Stimulated activated CD8-positive, alpha-beta memory T cell treated with anti-CD3 and anti-CD28 coated beads, Interleukin-15, amount 100 ng/mL, for 24 hours (primary cell): ENCODE measurements at regions not wholly inside any gene's neighbourhood (a gene's known extent, or its start where the extent isn't known, plus 50 kb on each side); places are given as distances from the start of the nearest gene placed in this dataset.

Source experiments
- DNase-seq: peaks from one replicate; pipeline ENCODE4 v3.0.0-alpha.2; 2020; ENCODE audit warnings: low read depth

GRCh38 chr9:108549184-108549583 lies 306.6 kb downstream of the ACTL7B start:
- no peak for DNase-seq

DNA sequence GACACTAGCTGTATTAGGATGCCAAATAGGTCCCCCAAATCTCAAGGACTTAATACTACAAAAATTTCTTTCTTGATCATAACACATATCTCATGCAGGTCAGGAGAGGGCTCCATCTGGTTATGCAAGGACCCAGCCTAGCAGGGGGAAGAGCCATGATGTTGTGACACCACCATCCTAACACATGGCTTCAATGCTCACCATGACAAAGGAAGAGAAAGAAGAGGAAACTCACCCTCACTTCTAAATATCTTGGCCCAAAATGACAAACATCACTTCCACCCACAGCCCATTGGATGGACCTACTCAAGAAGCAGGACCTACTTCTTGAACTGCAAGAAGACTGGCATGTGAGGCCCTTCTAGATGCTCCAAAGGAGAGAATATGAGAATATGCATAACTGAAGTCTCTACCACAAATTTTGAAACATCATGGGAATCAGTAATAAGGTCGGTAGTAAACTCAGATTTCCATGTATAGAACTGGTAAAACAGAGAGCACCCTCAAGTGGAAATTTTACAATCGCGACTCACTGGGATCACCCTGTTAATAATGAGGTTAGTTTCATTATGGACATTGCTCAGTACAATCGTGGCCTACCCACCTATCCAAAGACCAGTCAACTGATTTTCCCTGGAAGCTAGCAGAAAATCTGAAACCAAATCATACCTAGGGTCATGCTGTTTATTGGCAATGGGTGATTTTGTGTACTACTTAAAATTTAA lies 308.2 kb downstream of the ACTL7B start:
- no peak for DNase-seq

- DNase-seq: no peak
Measured at GRCh38 chr9:108546215-108546614, 309.6 kb downstream of the ACTL7B start.

GRCh38 chr9:108545436-108545835 lies 310.4 kb downstream of the ACTL7B start:
- no peak for DNase-seq

- no peak for DNase-seq
Measured at GRCh38 chr9:108544866-108545265, 310.9 kb downstream of the ACTL7B start.

- no peak for DNase-seq
Measured at GRCh38 chr9:108543251-108543778, 312.5 kb downstream of the ACTL7B start.

DNA sequence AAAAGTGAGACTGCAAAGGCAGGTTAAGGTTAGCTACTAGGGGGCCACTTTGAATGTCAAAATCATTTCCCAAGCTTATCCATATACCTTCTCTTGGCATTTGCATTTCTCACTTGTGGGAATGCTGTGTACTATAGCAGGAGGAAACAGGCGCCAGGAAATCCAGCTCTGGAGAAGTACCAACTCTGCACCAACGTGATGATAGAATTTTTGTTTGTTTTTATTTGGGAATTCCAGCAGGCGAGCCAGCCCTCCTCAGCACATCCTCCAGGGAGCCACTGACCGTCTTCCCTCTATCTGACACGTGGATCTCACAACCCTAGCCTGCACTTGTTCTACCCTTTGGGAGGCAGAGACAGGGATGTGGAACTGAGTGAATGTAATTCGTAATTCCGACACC lies 318.0 kb downstream of the ACTL7B start:
- no peak for DNase-seq

DNA sequence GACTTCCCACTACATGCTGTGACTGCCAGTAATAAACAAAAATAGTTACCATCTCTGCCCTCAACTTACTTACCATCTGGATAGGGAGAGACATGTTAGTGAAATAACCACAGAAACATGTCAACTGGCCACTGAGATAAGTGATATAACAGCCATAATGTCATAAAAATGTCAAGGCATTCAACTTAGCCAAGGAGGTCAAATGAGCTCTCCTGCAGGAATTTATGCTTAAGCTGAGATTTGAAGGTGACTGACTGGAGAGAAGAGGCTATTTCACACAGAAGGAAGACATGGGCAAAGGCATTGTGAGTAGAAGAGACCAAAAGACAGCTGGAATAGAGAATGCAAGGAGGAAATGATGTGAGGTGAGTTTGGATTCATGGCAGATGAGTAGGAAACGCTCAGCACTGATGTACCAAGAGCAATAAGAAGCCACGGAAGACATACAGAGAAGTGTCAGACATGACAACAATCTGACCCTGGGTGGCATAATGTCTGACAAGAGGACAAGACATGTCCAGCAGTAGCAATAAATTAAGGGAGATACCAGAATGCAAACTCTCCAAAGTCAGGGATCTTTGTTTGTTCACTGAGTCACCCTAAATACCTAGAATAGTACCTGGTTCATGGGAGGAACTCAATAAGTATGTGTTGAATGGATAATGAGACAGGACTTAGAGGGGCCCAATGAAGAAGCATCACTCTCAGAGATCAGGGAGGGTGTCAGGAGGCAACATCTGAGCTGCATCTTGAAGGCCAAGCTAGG lies 318.8 kb downstream of the ACTL7B start:
- DNase-seq: no peak

DNA sequence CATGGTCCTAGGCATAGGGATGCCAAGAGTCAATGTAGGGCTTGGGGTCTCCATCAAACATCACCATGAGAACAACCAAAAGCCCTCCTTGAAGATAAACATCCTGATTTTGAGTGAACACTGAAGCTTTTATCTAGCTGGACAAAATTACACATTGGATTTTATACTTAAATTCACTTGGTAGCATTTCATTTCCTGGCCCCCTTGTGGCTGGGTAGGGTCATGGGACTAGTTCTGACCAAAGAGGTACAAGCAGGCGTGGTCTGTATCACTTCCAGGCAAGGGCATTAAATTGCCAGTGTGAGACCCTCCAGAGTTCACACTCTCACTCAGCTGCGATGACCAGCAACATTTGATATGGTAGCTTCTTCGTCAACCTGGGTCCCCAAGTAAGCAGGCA lies 320.3 kb downstream of the ACTL7B start:
- no peak for DNase-seq

DNA sequence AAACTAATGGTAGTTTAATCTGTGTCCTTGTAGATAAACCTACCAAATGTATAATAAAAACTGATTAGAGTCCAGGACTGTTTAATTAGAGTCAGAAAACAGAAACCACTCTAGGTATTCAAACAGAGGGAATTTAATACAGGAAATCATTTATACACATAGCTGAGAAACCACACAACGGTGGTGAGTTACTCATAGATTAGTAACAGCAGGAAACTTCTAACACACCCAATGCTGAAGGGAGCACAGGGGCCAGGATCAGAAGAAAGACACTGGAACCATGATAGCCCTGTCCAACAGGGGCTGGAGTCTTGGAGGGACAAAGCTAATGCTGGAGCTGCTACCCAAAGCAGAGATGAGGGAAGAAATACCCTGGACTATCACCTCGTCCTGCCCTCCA lies 321.0 kb downstream of the ACTL7B start:
- DNase-seq: no peak

GRCh38 chr9:108530141-108530540 lies 325.6 kb downstream of the ACTL7B start:
- no peak for DNase-seq

- no peak for DNase-seq
Measured at GRCh38 chr9:108528231-108528630, 327.6 kb downstream of the ACTL7B start.

DNA sequence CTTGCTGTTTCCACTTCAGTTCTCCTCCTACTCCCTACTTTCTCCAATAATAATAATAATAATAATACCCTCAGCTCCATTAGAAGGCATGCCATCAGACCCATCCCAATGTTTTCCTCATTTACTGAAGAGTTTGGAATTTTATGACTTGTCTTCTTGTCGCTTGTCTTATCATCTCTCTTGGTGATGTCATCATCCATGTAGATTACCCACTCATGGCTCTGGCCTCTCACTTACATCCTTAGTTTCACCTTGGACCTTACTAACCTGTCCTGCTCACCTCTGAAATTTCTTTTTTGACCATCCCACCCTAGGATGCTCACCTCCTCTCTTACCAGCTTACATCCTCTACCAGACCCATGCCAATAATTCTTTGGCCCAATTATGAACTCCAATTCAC lies 329.3 kb downstream of the ACTL7B start:
- no peak for DNase-seq

DNA sequence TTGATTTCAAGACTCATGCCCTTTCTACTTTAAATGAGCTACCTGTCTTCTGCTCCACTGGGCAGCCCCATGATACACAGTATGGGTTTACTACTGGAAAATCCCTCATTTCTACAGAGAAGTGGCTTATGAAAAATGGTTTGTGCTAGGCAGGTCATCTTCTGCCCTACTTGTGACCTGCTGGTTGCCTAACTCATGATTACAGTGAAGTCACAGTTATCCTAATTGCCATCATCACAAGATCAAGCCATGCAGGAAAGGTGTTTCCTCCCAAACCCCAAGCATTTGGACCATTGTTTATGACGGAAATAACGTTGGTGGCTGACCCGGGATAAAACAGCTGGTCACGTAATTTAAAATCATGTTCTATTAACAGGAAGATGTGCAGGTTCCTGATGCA lies 330.6 kb downstream of the ACTL7B start:
- DNase-seq: no peak

GRCh38 chr9:108521063-108521590 lies 334.7 kb downstream of the ACTL7B start:
- no peak for DNase-seq

- no peak for DNase-seq
Measured at GRCh38 chr9:108519437-108519836, 336.3 kb downstream of the ACTL7B start.

DNA sequence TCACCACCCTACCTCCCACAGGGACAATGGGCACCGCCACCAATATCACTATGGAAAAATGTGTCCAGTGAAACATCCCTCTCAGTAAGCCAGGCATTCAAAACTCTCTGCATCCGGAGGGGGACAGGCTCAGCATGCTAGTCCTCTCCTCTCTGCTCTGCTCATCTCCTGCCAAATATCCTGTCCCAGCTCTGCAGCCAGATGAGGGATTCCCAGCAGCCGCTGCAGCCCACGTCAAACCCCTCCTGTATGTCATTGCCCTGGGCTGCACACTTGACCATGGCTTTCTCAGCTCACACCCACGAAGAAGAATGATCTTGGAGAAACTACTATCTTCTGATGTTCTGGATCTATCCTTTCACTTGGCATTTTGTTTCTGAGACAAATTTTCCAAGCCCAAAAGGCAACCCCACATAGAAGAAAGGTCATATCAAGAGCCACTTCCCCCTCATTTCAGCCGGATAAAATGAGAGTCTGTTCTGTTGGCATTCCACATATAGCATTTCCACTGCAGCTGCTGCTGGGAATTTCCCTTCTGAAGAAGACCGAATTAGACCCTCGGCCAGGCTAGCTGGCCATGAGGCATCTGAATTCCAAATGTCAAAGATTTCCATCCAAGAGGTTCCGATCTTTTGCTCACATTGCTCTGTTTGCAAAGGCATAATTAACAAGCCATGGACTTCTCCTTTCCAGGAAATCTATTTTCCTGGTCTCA lies 338.0 kb downstream of the ACTL7B start:
- no peak for DNase-seq

GRCh38 chr9:108516391-108516790 lies 339.4 kb downstream of the ACTL7B start:
- no peak for DNase-seq

DNA sequence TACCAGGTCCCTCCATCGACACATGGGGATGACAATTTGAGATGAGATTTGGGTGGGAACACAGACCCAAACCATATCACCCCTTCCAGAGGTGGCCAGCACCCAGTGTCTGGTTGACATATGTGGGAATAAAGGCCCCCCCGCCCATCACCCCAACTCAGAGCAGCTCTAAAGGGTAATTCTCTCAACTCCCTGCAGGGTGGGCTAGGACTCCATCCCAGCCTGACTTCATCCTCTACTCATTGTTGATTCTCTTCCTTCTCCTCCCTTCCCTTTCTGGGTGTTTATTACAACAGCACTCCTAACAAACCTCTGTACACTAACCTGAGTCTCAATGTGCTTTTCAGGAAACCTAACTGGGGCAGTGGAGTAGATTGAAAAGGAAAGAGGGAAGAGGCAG lies 339.9 kb downstream of the ACTL7B start:
- DNase-seq: no peak

- no peak for DNase-seq
Measured at GRCh38 chr9:108512426-108513173, 343.2 kb downstream of the ACTL7B start.

GRCh38 chr9:108511307-108511706 lies 344.5 kb downstream of the ACTL7B start:
- DNase-seq: no peak

DNA sequence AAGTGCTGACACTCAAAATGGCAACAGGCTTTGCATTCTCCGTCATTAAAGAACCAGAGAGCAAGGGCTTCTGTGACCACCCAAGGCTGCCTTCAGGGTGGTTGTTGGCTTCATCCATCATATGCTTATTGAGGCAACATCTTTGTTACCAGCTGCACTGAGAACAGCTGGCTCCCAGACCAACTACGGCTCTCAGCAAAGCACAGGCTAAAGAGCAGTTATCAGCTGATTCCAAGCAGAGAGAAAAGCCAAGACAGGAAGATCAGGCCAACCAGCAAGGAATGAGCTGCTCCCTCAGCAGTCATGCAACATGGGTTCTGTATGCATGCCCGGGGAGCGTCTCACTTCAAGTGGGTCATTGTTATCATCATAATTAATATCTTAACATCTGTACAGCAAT lies 358.9 kb downstream of the ACTL7B start:
- DNase-seq: no peak
